ENCODE measurements at regions not wholly inside any gene's neighbourhood (a gene's known extent, or its start where the extent isn't known, plus 50 kb on each side); places are given as distances from the start of the nearest gene placed in this dataset.
A peak's percentile ranks its signal among the peaks of the same experiment; 100 is the strongest.

- Histone ChIP-seq H3K27me3 (ENCODE audit: insufficient read depth, poor library complexity, severe bottlenecking) (no peaks in the 10 kb centered on the region), H3K4me3 (replicated peaks; ENCODE audit: insufficient read depth, low read length) (no peak overlapping the region), H3K27ac (replicated peaks) (no peak overlapping the region)
- TF ChIP-seq POLR2AphosphoS5 (IDR thresholded peaks at IDR 0.05; ENCODE audit: low read depth) (no peak), CTCF (IDR thresholded peaks at IDR 0.05; ENCODE audit: insufficient read depth, low read length) (no peak), REST (IDR thresholded peaks at IDR 0.05; ENCODE audit: insufficient replicate concordance, low read depth) (no peak), SPI1 (IDR thresholded peaks at IDR 0.05; ENCODE audit: borderline replicate concordance, low read depth) (no peak), GABPA (IDR thresholded peaks at IDR 0.05; ENCODE audit: low read depth) (no peak)
- no peak for DNase-seq (ENCODE audit: low read depth in 1 of 2, low spot score in 1 of 2)
Observed at GRCh38 chr2:154546341-154546740, 152.2 kb upstream of the KCNJ3 start.

- no peak for DNase-seq (ENCODE audit: low read depth in 1 of 2, low spot score in 1 of 2)
- TF ChIP-seq SPI1 (IDR thresholded peaks at IDR 0.05; ENCODE audit: borderline replicate concordance, low read depth) = no peak
- no peak for TF ChIP-seq GABPA (IDR thresholded peaks at IDR 0.05; ENCODE audit: low read depth)
- TF ChIP-seq REST (IDR thresholded peaks at IDR 0.05; ENCODE audit: insufficient replicate concordance, low read depth) = no peak
- no peak for TF ChIP-seq POLR2AphosphoS5 (IDR thresholded peaks at IDR 0.05; ENCODE audit: low read depth)
- no peak for TF ChIP-seq CTCF (IDR thresholded peaks at IDR 0.05; ENCODE audit: insufficient read depth, low read length)
- no peak overlapping the region for H3K27ac ChIP-seq (replicated peaks)
- H3K4me3 ChIP-seq (replicated peaks; ENCODE audit: insufficient read depth, low read length) = no peak overlapping the region
- H3K27me3 ChIP-seq (ENCODE audit: insufficient read depth, poor library complexity, severe bottlenecking) = no peaks in the 10 kb centered on the region
Observed at GRCh38 chr2:154549869-154550268, 148.6 kb upstream of the KCNJ3 start.

- no peak overlapping the region for H3K4me3 ChIP-seq (replicated peaks; ENCODE audit: insufficient read depth, low read length)
- no peak overlapping the region for H3K27ac ChIP-seq (replicated peaks)
- DNase-seq (ENCODE audit: low read depth in 1 of 2, low spot score in 1 of 2) = no peak
- TF ChIP-seq SPI1 (IDR thresholded peaks at IDR 0.05; ENCODE audit: borderline replicate concordance, low read depth) = peak; percentile 25; the same call in 1 of the 2 replicates
- TF ChIP-seq CTCF (IDR thresholded peaks at IDR 0.05; ENCODE audit: insufficient read depth, low read length) = no peak
- no peak for TF ChIP-seq REST (IDR thresholded peaks at IDR 0.05; ENCODE audit: insufficient replicate concordance, low read depth)
- no peaks in the 10 kb centered on the region for H3K27me3 ChIP-seq (ENCODE audit: insufficient read depth, poor library complexity, severe bottlenecking)
Observed at GRCh38 chr2:154551649-154552048, 146.8 kb upstream of the KCNJ3 start.
